Mucosa of descending colon (tissue), 3 donors: ENCODE measurements at regions not wholly inside any gene's neighbourhood (a gene's known extent, or its start where the extent isn't known, plus 50 kb on each side); places are given as distances from the start of the nearest gene placed in this dataset.

Experiments used
- ATAC-seq: fragments of 200-7000 bp; cut with Tn5 transposase; one replicate; pipeline ENCODE4 v1.9.1; 2020; ENCODE audit warnings: mild to moderate bottlenecking, moderate library complexity
- DNase-seq, 3 donors: peaks; one replicate each; pipeline ENCODE4 v3.0.0-alpha.2; 2020
- H3K36me3 ChIP-seq: fragments of 200-600 bp; one replicate; pipeline ENCODE4 v1.8.0; 2021; ENCODE audit warnings: low read depth, mild to moderate bottlenecking
- H3K4me1 ChIP-seq: fragments of 200-600 bp; one replicate; pipeline ENCODE4 v1.8.0; 2021; ENCODE audit warnings: low read depth, mild to moderate bottlenecking
- H3K4me3 ChIP-seq: fragments of 200-600 bp; one replicate; pipeline ENCODE4 v1.8.0; 2021; ENCODE audit warnings: mild to moderate bottlenecking
- H3K9me3 ChIP-seq: fragments of 200-600 bp; one replicate; pipeline ENCODE4 v1.8.0; 2021; ENCODE audit warnings: mild to moderate bottlenecking
- CTCF ChIP-seq: fragments of 200-600 bp; IDR thresholded peaks from one replicate; pipeline ENCODE4 v1.8.0; 2022; ENCODE audit warnings: antibody characterized with exemption, mild to moderate bottlenecking
- intact Hi-C, 2 donors: fragments of 100-400 bp; cut with DNase I in 1 of 2; cut with micrococcal nuclease in 1 of 2; formaldehyde crosslinking; loops; one replicate each; pipeline versions ENCODE4 v1.11.0 to v1.11.1; 2022; cut with DNase I, micrococcal nuclease
- donor health status: DM: no; HTN: no; CAD: no; lungs with moderate emphysema.
- donor health status: DM: no; HTN: no; CAD: no.
- donor health status: DM: no; HTN: yes; CAD: no.

GRCh38 chr5:2897276-2897961 is 145.9 kb upstream of the IRX2 start:
- H3K4me1 ChIP-seq = no peaks in the 10 kb centered on the region
- peaks cover 33% of the 10 kb centered on the region for H3K9me3 ChIP-seq
- TF ChIP-seq CTCF = no peak
- no peak overlapping the region for H3K4me3 ChIP-seq
- DNase-seq = no peak
- intact Hi-C loops = no loop called here
- H3K36me3 ChIP-seq = no peaks in the 10 kb centered on the region
- ATAC-seq = no peak

- no peak overlapping the region for H3K4me3 ChIP-seq
- ATAC-seq (no peak), DNase-seq (no peak)
- no peaks in the 10 kb centered on the region for H3K36me3 ChIP-seq
- peaks cover 36% of the 10 kb centered on the region for H3K9me3 ChIP-seq
- TF ChIP-seq CTCF = no peak
- no peaks in the 10 kb centered on the region for H3K4me1 ChIP-seq
- intact Hi-C loops = no loop called here
These were observed 145.1 kb upstream of the IRX2 start for GRCh38 chr5:2896371-2897275.

GRCh38 chr5:2895876-2896275 is 144.4 kb upstream of the IRX2 start:
- ATAC-seq = no peak
- Histone ChIP-seq H3K4me1 (no peaks in the 10 kb centered on the region), H3K4me3 (no peak overlapping the region), H3K36me3 (no peaks in the 10 kb centered on the region), H3K9me3 (peaks cover 37% of the 10 kb centered on the region)
- no peak for DNase-seq
- intact Hi-C loops = no loop called here
- no peak for TF ChIP-seq CTCF

GRCh38 chr5:2895196-2895595 is 143.7 kb upstream of the IRX2 start:
- peaks cover 43% of the 10 kb centered on the region for H3K9me3 ChIP-seq
- no peaks in the 10 kb centered on the region for H3K36me3 ChIP-seq
- no peak for TF ChIP-seq CTCF
- no peak overlapping the region for H3K4me3 ChIP-seq
- intact Hi-C loops = no loop called here
- no peak for DNase-seq
- H3K4me1 ChIP-seq = no peaks in the 10 kb centered on the region
- no peak for ATAC-seq

GRCh38 chr5:2894736-2895135 is 143.3 kb upstream of the IRX2 start:
- intact Hi-C loops = no loop called here
- Histone ChIP-seq H3K4me3 (no peak overlapping the region), H3K4me1 (no peaks in the 10 kb centered on the region), H3K9me3 (peaks cover 43% of the 10 kb centered on the region), H3K36me3 (no peaks in the 10 kb centered on the region)
- DNase-seq (no peak), ATAC-seq (no peak)
- no peak for TF ChIP-seq CTCF
